HEK293T (cell line): ENCODE measurements at regions not wholly inside any gene's neighbourhood (a gene's known extent, or its start where the extent isn't known, plus 50 kb on each side); places are given as distances from the start of the nearest gene placed in this dataset.
"Not testable (repeated sequence)": the region's sequence is repeated elsewhere in the genome, so short reads cannot be mapped to it uniquely, and the experiment has no call there.

ENCODE experiments used
- CTCF ChIA-PET: fragments of 350-600 bp; formaldehyde crosslinking; extraction: SDS; loops from one replicate; lab custom pipeline; 2021; ENCODE audit warnings: antibody characterized with exemption, inconsistent platforms; lab: Yijun Ruan, JAX
- POLR2A ChIA-PET: fragments of 350-600 bp; formaldehyde crosslinking; extraction: SDS; loops from one replicate; lab custom pipeline; 2020; ENCODE audit warnings: antibody characterized with exemption, inconsistent platforms; lab: Yijun Ruan, JAX
- DNase-seq: peaks from one replicate; pipeline ENCODE4 v3.0.0; 2012; ENCODE audit warnings: mixed read lengths; ENCODE audit errors: extremely low spot score
- ARNT ChIP-seq: fragments of 450-650 bp; IDR thresholded peaks from 2 replicates; pipeline ENCODE4 v1.6.1; 2017; ENCODE audit warnings: mild to moderate bottlenecking
- BHLHE40 ChIP-seq: fragments of 450-650 bp; IDR thresholded peaks from 2 replicates; pipeline ENCODE4 v1.6.1; 2016; ENCODE audit warnings: mild to moderate bottlenecking, moderate library complexity, borderline replicate concordance
- CTBP1 ChIP-seq: fragments of 450-650 bp; IDR thresholded peaks from 2 replicates; pipeline ENCODE4 v1.6.1; 2016; ENCODE audit warnings: borderline replicate concordance
- ELF4 ChIP-seq: fragments of 450-650 bp; IDR thresholded peaks from 2 replicates; pipeline ENCODE4 v1.6.1; 2017; ENCODE audit warnings: antibody characterized with exemption
- FOXA1 ChIP-seq: fragments of 450-650 bp; IDR thresholded peaks from 2 replicates; pipeline ENCODE4 v1.6.1; 2016; ENCODE audit warnings: mild to moderate bottlenecking
- FOXK2 ChIP-seq: fragments of 450-650 bp; IDR thresholded peaks from 2 replicates; pipeline ENCODE4 v1.6.1; 2016; ENCODE audit warnings: mild to moderate bottlenecking
- FOXM1 ChIP-seq: fragments of 450-650 bp; IDR thresholded peaks from 2 replicates; pipeline ENCODE4 v1.6.1; 2017; ENCODE audit warnings: mild to moderate bottlenecking, borderline replicate concordance
- HDGF ChIP-seq: fragments of 450-650 bp; IDR thresholded peaks from 2 replicates; pipeline ENCODE4 v1.6.1; 2017; ENCODE audit warnings: antibody characterized with exemption, borderline replicate concordance
- L3MBTL2 ChIP-seq: fragments of 450-650 bp; conservative IDR thresholded peaks from 2 replicates; pipeline ENCODE4 v1.6.1; 2016; ENCODE audit warnings: mild to moderate bottlenecking
- LEF1 ChIP-seq: fragments of 450-650 bp; IDR thresholded peaks from 2 replicates; pipeline ENCODE4 v1.6.1; 2017; ENCODE audit warnings: mild to moderate bottlenecking, borderline replicate concordance
- NFRKB ChIP-seq: fragments of 450-650 bp; IDR thresholded peaks from 2 replicates; pipeline ENCODE4 v1.6.1; 2016; ENCODE audit warnings: mild to moderate bottlenecking, moderate library complexity
- SP1 ChIP-seq: fragments of 450-650 bp; IDR thresholded peaks from 2 replicates; pipeline ENCODE4 v1.6.1; 2017
- SUZ12 ChIP-seq: fragments of 450-650 bp; IDR thresholded peaks from 2 replicates; pipeline ENCODE4 v1.6.1; 2016; ENCODE audit warnings: mild to moderate bottlenecking
- TARDBP ChIP-seq: fragments of 450-650 bp; IDR thresholded peaks from 2 replicates; pipeline ENCODE4 v1.6.1; 2016
- ZNF384 ChIP-seq: fragments of 450-650 bp; IDR thresholded peaks from 2 replicates; pipeline ENCODE4 v1.6.1; 2016
- TF ChIP-seq, protein P1 (sequence below): fragments of 450-650 bp; IDR thresholded peaks from 2 replicates; pipeline ENCODE4 v1.6.1; 2016

DNA sequence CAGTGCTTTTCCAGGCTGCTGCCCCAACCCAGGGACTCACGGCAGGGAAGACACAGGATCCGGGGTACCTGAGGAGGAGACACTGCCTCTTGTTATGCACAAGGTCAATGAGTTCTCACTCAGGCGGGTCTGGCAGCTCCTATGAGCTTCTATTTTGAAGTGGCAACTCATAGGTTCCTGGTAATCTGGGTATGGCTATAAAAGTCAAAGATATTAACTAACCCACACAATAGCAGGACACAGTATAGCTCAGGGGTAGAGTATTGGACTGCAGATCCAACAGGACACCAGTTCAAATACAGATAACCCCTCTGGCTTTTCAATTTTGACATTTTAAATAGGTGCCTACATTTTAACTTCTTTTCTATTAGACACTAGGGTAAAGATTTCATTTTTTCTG is 130.3 kb upstream of the ZNF746 start:
- ChIA-PET CTCF (interaction anchor here (1.5 to 4.7 kb wide), 2 partner anchors 22 to 35 kb away, joined by 3 to 27 read pairs; no protein-coding TSS in a partner anchor), POLR2A (no interaction called here)
- TF ChIP-seq LEF1: no peak
- TF ChIP-seq, protein P1, sequence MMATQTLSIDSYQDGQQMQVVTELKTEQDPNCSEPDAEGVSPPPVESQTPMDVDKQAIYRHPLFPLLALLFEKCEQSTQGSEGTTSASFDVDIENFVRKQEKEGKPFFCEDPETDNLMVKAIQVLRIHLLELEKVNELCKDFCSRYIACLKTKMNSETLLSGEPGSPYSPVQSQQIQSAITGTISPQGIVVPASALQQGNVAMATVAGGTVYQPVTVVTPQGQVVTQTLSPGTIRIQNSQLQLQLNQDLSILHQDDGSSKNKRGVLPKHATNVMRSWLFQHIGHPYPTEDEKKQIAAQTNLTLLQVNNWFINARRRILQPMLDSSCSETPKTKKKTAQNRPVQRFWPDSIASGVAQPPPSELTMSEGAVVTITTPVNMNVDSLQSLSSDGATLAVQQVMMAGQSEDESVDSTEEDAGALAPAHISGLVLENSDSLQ: no peak
- no peak for TF ChIP-seq FOXM1
- TF ChIP-seq ELF4: no peak
- no peak for TF ChIP-seq ARNT
- no peak for TF ChIP-seq CTBP1
- TF ChIP-seq FOXA1: no peak
- DNase-seq: no peak

- CTCF ChIA-PET: interaction anchor here (1.1 to 4.7 kb wide), 5 partner anchors 9 to 36 kb away, joined by 3 to 27 read pairs (median 4); no protein-coding TSS in a partner anchor
- DNase-seq: no peak
- TF ChIP-seq SUZ12: no peak
- no peak for TF ChIP-seq TARDBP
- no peak for TF ChIP-seq LEF1
- no peak for TF ChIP-seq HDGF
- TF ChIP-seq BHLHE40: no peak
- POLR2A ChIA-PET: interaction anchor here (4.2 kb wide), 1 partner anchor 9 kb away, joined by 36 read pairs; no protein-coding TSS in a partner anchor
Observed at GRCh38 chr7:149626972-149627371, 129.4 kb upstream of the ZNF746 start.

DNA sequence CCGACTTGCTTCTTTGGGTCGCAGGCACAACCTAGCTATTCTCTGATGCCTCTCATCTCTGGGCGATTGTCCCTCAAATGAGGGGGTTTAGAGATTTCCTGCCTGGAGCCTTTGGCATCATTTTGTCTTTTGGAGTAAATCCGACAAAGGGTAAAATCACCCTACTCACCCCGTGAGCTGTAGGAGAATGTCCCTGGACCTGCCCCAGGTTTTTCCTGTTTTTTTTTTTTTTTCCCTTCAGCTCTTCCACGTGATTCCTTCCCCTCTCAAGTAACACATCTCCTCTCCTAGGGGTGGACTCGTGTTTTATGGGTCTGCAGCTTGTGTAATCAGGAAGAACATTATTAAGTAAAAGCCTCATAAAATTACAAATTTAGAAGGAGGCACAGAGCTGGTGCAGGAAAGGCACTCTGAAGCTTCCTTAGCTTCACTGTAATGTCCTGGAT is 128.4 kb upstream of the ZNF746 start:
- peak; percentile 96 for TF ChIP-seq ZNF384
- no peak for TF ChIP-seq LEF1
- DNase-seq: peak; percentile 64
- CTCF ChIA-PET: interaction anchor here (0.6 to 4.7 kb wide), 15 partner anchors 10 to 258 kb away, joined by 3 to 27 read pairs (median 3); no protein-coding TSS in a partner anchor
- POLR2A ChIA-PET: interaction anchor here (0.8 to 4.2 kb wide), 8 partner anchors 10 to 364 kb away, joined by 3 to 36 read pairs (median 5); partner anchors contain the start of genes ZNF777, ZNF783 and ZNF862

GRCh38 chr7:149625340-149625946 is 127.8 kb upstream of the ZNF746 start:
- TF ChIP-seq BHLHE40 (no peak), ELF4 (no peak), FOXK2 (no peak), L3MBTL2 (peak; percentile 16), NFRKB (no peak)
- POLR2A ChIA-PET: interaction anchor here (0.8 to 4.2 kb wide), 13 partner anchors 11 to 1404 kb away, joined by 3 to 36 read pairs (median 4); partner anchors contain the start of genes ZNF777, ZNF783 and ZNF862
- DNase-seq: peak; percentile 82
- CTCF ChIA-PET: interaction anchor here (0.6 to 4.7 kb wide), 18 partner anchors 11 to 259 kb away, joined by 3 to 27 read pairs (median 4); no protein-coding TSS in a partner anchor

DNA sequence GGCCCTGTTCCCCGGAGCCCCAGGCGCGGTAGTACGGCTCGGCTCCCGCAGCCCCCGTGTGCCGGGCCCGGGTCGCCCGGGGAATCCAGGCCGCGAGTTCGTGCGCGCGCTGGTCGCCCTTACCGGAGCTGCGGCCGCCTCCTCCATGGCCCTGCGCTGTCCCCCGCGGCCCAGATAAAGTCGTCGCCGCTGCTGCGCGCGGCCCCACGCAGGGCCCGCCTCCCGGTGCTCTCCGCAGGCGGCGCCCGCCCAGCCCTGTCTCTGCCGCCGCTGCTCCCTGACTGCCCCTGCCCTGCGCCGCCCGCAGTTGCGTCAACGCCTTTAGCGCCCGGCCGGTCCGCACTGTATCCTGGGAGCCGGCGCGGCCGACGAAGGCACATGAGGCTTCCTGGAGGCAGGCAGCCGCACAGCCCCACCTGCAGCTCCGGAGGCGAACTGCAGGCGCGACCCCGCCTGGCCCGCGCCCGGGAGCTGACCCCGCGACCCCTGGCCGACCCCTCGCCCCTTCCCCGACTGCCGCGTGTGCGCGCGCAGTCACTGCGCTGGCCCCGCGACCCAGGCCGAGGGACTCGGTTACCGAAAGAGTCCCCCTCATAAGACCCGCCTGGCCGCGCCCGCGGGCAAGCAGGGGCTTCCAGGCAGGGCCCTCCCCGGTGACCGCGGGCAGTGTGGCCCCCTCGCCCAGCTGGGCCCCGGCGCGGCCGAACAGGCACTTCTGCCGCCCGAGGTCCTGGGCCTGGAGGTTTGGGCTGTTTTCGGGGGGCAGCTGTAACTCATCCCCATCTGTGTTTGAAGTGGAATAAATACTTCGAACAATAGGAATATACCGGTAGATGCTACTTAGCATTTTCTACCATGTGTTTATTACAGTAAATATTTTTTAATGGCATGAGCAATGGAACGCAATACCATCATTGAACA is 127.1 kb upstream of the ZNF746 start:
- ChIA-PET CTCF (interaction anchor here (0.6 to 4.7 kb wide), 10 partner anchors 11 to 1556 kb away, joined by 3 to 27 read pairs (median 4); partner anchors contain the start of gene ZNF783), POLR2A (interaction anchor here (0.8 to 4.2 kb wide), 14 partner anchors 11 to 1405 kb away, joined by 3 to 36 read pairs (median 4); partner anchors contain the start of genes ZNF777 and ZNF862)
- DNase-seq: peak; percentile 97
- TF ChIP-seq BHLHE40 (no peak), L3MBTL2 (peak; percentile 36; the same call in 1 of the 2 replicates), NFRKB (no peak), FOXM1 (no peak), ELF4 (no peak), ARNT (no peak), HDGF (no peak)

DNA sequence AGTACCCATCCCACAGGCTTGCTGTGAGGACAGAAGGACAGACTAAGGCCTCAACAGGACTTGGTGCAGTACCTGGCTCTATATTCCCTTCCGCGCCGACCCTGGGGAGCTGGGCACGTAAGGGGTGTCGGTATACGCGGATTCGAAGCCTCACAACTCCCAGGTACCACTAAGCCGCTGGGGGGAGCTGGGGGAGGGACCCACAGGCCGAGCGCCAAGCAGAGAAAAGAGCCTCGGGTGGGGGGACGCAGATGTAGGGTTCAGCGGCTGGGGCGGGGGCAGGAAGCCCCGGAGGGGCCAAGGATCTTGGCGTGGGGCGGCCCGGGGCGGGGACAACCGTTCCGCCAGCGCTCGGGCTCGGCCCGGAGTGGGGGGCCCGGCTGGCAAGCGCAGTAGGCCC is 126.4 kb upstream of the ZNF746 start:
- CTCF ChIA-PET: interaction anchor here (0.6 to 4.7 kb wide), 4 partner anchors 12 to 1555 kb away, joined by 3 to 27 read pairs (median 6); partner anchors contain the start of gene ZNF783
- POLR2A ChIA-PET: interaction anchor here (0.7 to 4.2 kb wide), 10 partner anchors 12 to 617 kb away, joined by 3 to 36 read pairs (median 4); partner anchors contain the start of gene ZNF777
- TF ChIP-seq ELF4 (no peak), HDGF (no peak), FOXA1 (no peak), FOXK2 (no peak), TARDBP (no peak), CTBP1 (no peak), ARNT (no peak), ZNF384 (no peak), L3MBTL2 (no peak), FOXM1 (no peak), SP1 (no peak), NFRKB (no peak), BHLHE40 (no peak), SUZ12 (no peak)
- TF ChIP-seq, protein P1: no peak
- peak; percentile 48 for DNase-seq

GRCh38 chr7:149623262-149623997 is 125.8 kb upstream of the ZNF746 start:
- ChIA-PET POLR2A (interaction anchor here (0.7 to 4.2 kb wide), 2 partner anchors 13 to 186 kb away, joined by 3 to 36 read pairs; no protein-coding TSS in a partner anchor), CTCF (interaction anchor here (4.7 kb wide), 1 partner anchor 40 kb away, joined by 27 read pairs; no protein-coding TSS in a partner anchor)
- not testable (repeated sequence) for DNase-seq
